Esophagus muscularis mucosa (tissue), 4 donors: ENCODE measurements at regions not wholly inside any gene's neighbourhood (a gene's known extent, or its start where the extent isn't known, plus 50 kb on each side); places are given as distances from the start of the nearest gene placed in this dataset.

Experiments
- EP300 ChIP-seq: sonication (generic); formaldehyde crosslinking; IDR thresholded peaks from one replicate; pipeline ENCODE4 v1.6.1; 2017; ENCODE audit warnings: antibody characterized with exemption
- POLR2A ChIP-seq: fragments of 450-650 bp; IDR thresholded peaks from one replicate; pipeline ENCODE4 v1.6.1; 2017; ENCODE audit warnings: antibody characterized with exemption, moderate library complexity, mild to moderate bottlenecking, low read depth
- TF ChIP-seq, protein P1 (sequence below), 3 experiments: fragments of 200-600 bp in 2 of 3; fragments of 450-650 bp in 1 of 3; sonication (generic) in 2 of 3; IDR thresholded peaks; one replicate each; pipeline ENCODE4 v1.5.1; 2017 to 2019; ENCODE audit warnings: antibody characterized with exemption in 3 of 3, mild to moderate bottlenecking in 2 of 3, moderate library complexity in 1 of 3

DNA sequence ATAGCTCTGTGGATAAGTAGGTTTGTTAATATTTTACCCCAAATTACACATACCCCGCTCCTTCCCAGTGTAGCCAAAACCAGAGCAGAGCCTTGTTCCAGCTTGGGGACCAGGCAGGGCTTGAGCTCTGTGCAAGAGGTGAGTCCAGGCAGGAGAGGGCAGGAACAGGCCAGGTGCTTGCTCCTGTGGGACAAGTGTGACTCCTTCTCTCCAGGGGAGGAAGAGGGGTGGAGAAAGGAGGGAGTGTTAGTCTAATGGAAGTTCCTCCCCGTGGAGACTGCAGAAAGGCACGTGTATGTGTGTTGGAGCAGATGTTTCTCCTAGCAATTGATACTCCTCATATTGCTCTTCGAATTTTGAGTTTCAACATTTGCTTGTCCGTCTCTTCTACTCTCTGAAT lies 201.0 kb downstream of the FGF9 start:
- TF ChIP-seq POLR2A (no peak), EP300 (no peak)
- TF ChIP-seq, protein P1, sequence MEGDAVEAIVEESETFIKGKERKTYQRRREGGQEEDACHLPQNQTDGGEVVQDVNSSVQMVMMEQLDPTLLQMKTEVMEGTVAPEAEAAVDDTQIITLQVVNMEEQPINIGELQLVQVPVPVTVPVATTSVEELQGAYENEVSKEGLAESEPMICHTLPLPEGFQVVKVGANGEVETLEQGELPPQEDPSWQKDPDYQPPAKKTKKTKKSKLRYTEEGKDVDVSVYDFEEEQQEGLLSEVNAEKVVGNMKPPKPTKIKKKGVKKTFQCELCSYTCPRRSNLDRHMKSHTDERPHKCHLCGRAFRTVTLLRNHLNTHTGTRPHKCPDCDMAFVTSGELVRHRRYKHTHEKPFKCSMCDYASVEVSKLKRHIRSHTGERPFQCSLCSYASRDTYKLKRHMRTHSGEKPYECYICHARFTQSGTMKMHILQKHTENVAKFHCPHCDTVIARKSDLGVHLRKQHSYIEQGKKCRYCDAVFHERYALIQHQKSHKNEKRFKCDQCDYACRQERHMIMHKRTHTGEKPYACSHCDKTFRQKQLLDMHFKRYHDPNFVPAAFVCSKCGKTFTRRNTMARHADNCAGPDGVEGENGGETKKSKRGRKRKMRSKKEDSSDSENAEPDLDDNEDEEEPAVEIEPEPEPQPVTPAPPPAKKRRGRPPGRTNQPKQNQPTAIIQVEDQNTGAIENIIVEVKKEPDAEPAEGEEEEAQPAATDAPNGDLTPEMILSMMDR (IDR thresholded peaks at IDR 0.05), result no peak
